ENCODE measurements at regions not wholly inside any gene's neighbourhood (a gene's known extent, or its start where the extent isn't known, plus 50 kb on each side); places are given as distances from the start of the nearest gene placed in this dataset.

- Histone ChIP-seq H3K27ac (ENCODE audit: low read length) (no peak overlapping the region), H3K4me1 (ENCODE audit: control insufficient read depth, insufficient read depth, low read length) (no peaks in the 10 kb centered on the region; the same call in 1 of the 2 replicates), H3K9me3 (ENCODE audit: control insufficient read depth, insufficient read depth, low read length) (no peaks in the 10 kb centered on the region), H3K36me3 (ENCODE audit: control insufficient read depth, insufficient read depth, low read length) (no peaks in the 10 kb centered on the region), H3K27me3 (ENCODE audit: control insufficient read depth, insufficient read depth, low read length) (no peaks in the 10 kb centered on the region), H3K4me3 (ENCODE audit: low read length) (no peak overlapping the region)
- WGBS (ENCODE audit: insufficient coverage, insufficient read length), result no CpG with 5 or more reads among the region's 17 CpGs
- DNase-seq (ENCODE audit: low read depth, low spot score), result no peak
These were observed 509.7 kb upstream of the MYT1L start for GRCh38 chr2:2840681-2841300.

- no CpG with 5 or more reads among the region's 13 CpGs for WGBS (ENCODE audit: insufficient coverage, insufficient read length)
- no peak overlapping the region for H3K4me3 ChIP-seq (ENCODE audit: low read length)
- DNase-seq (ENCODE audit: low read depth, low spot score), result no peak
- no peaks in the 10 kb centered on the region for H3K27me3 ChIP-seq (ENCODE audit: control insufficient read depth, insufficient read depth, low read length)
- no peaks in the 10 kb centered on the region; the same call in 1 of the 2 replicates for H3K4me1 ChIP-seq (ENCODE audit: control insufficient read depth, insufficient read depth, low read length)
- no peaks in the 10 kb centered on the region for H3K36me3 ChIP-seq (ENCODE audit: control insufficient read depth, insufficient read depth, low read length)
- H3K9me3 ChIP-seq (ENCODE audit: control insufficient read depth, insufficient read depth, low read length), result no peaks in the 10 kb centered on the region
- no peak overlapping the region for H3K27ac ChIP-seq (ENCODE audit: low read length)
These were observed 508.9 kb upstream of the MYT1L start for GRCh38 chr2:2839782-2840531.

DNA sequence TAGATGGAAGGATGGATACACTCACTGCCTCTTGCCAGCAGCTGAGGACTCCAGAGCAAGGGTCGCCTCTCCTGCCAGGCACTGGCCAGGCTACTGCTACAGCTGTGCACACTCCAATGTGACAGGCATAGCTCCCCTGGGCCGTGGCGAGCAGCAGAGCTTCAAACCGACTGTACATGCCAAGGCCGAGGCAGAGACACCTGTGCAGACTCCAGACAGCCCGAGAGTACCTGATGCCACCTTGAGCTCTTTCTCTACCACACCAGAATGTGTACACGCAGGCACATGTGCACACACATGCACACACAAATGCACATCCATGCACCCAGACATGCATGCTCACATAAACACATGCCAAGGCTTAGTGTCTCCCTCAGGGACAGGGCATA is 508.3 kb upstream of the MYT1L start:
- no peak overlapping the region for H3K27ac ChIP-seq (ENCODE audit: low read length)
- H3K4me3 ChIP-seq (ENCODE audit: low read length), result no peak overlapping the region
- H3K4me1 ChIP-seq (ENCODE audit: control insufficient read depth, insufficient read depth, low read length), result no peaks in the 10 kb centered on the region; the same call in 1 of the 2 replicates
- no peaks in the 10 kb centered on the region for H3K9me3 ChIP-seq (ENCODE audit: control insufficient read depth, insufficient read depth, low read length)
- H3K36me3 ChIP-seq (ENCODE audit: control insufficient read depth, insufficient read depth, low read length), result no peaks in the 10 kb centered on the region
- WGBS (ENCODE audit: insufficient coverage, insufficient read length), result no CpG with 5 or more reads among the region's 7 CpGs
- DNase-seq (ENCODE audit: low read depth, low spot score), result no peak
- no peaks in the 10 kb centered on the region for H3K27me3 ChIP-seq (ENCODE audit: control insufficient read depth, insufficient read depth, low read length)

GRCh38 chr2:2838548-2838845 is 507.4 kb upstream of the MYT1L start:
- Histone ChIP-seq H3K27me3 (ENCODE audit: control insufficient read depth, insufficient read depth, low read length) (no peaks in the 10 kb centered on the region), H3K9me3 (ENCODE audit: control insufficient read depth, insufficient read depth, low read length) (no peaks in the 10 kb centered on the region), H3K36me3 (ENCODE audit: control insufficient read depth, insufficient read depth, low read length) (no peaks in the 10 kb centered on the region), H3K27ac (ENCODE audit: low read length) (no peak overlapping the region), H3K4me1 (ENCODE audit: control insufficient read depth, insufficient read depth, low read length) (no peaks in the 10 kb centered on the region; the same call in 1 of the 2 replicates), H3K4me3 (ENCODE audit: low read length) (no peak overlapping the region)
- DNase-seq (ENCODE audit: low read depth, low spot score), result no peak
- WGBS (ENCODE audit: insufficient coverage, insufficient read length), result no CpG with 5 or more reads among the region's 3 CpGs

- no peaks in the 10 kb centered on the region for H3K36me3 ChIP-seq (ENCODE audit: control insufficient read depth, insufficient read depth, low read length)
- no peak overlapping the region for H3K27ac ChIP-seq (ENCODE audit: low read length)
- H3K4me1 ChIP-seq (ENCODE audit: control insufficient read depth, insufficient read depth, low read length), result no peaks in the 10 kb centered on the region; the same call in 1 of the 2 replicates
- no peaks in the 10 kb centered on the region for H3K9me3 ChIP-seq (ENCODE audit: control insufficient read depth, insufficient read depth, low read length)
- H3K27me3 ChIP-seq (ENCODE audit: control insufficient read depth, insufficient read depth, low read length), result no peaks in the 10 kb centered on the region
- no peak for DNase-seq (ENCODE audit: low read depth, low spot score)
- no peak overlapping the region for H3K4me3 ChIP-seq (ENCODE audit: low read length)
- no CpG with 5 or more reads among the region's 15 CpGs for WGBS (ENCODE audit: insufficient coverage, insufficient read length)
These were observed 506.9 kb upstream of the MYT1L start for GRCh38 chr2:2837746-2838547.

- no peaks in the 10 kb centered on the region for H3K27me3 ChIP-seq (ENCODE audit: control insufficient read depth, insufficient read depth, low read length)
- no peak overlapping the region for H3K27ac ChIP-seq (ENCODE audit: low read length)
- H3K9me3 ChIP-seq (ENCODE audit: control insufficient read depth, insufficient read depth, low read length), result no peaks in the 10 kb centered on the region
- no CpG with 5 or more reads among the region's 5 CpGs for WGBS (ENCODE audit: insufficient coverage, insufficient read length)
- H3K4me1 ChIP-seq (ENCODE audit: control insufficient read depth, insufficient read depth, low read length), result peaks cover 2% of the 10 kb centered on the region; the same call in 1 of the 2 replicates
- no peak for DNase-seq (ENCODE audit: low read depth, low spot score)
- H3K36me3 ChIP-seq (ENCODE audit: control insufficient read depth, insufficient read depth, low read length), result no peaks in the 10 kb centered on the region
- no peak overlapping the region for H3K4me3 ChIP-seq (ENCODE audit: low read length)
These were observed 505.4 kb upstream of the MYT1L start for GRCh38 chr2:2836343-2837070.

- WGBS (ENCODE audit: insufficient coverage, insufficient read length), result no CpG with 5 or more reads among the region's 10 CpGs
- DNase-seq (ENCODE audit: low read depth, low spot score), result no peak
- no peaks in the 10 kb centered on the region for H3K27me3 ChIP-seq (ENCODE audit: control insufficient read depth, insufficient read depth, low read length)
- H3K36me3 ChIP-seq (ENCODE audit: control insufficient read depth, insufficient read depth, low read length), result no peaks in the 10 kb centered on the region
- H3K4me1 ChIP-seq (ENCODE audit: control insufficient read depth, insufficient read depth, low read length), result 0 out of 2 replicates have a peak, but pooled peaks cover 2% of the 10 kb centered on the region
- H3K27ac ChIP-seq (ENCODE audit: low read length), result no peak overlapping the region
- H3K4me3 ChIP-seq (ENCODE audit: low read length), result no peak overlapping the region
- H3K9me3 ChIP-seq (ENCODE audit: control insufficient read depth, insufficient read depth, low read length), result no peaks in the 10 kb centered on the region
These were observed 503.6 kb upstream of the MYT1L start for GRCh38 chr2:2834516-2835254.

DNA sequence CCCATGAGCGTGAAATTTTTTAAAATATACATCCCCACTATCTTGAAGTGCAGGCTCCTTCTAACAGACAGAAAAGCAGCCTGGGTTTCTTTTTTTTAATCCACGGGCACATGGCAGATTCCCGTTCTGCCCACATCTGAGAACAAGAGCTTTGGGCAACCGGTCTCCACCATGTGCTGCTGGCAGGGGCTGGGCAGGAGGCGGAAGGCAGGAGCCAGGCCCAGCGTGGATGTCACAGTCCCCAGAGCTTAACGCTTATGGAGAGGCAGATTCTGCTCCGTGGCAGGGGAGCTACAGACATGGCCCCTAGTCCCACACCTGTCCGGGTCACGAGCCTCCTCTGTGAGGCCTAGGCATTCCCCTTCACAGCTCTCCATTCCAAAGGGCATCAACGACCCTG is 503.0 kb upstream of the MYT1L start:
- no peak for DNase-seq (ENCODE audit: low read depth, low spot score)

GRCh38 chr2:2832657-2833056 is 501.6 kb upstream of the MYT1L start:
- DNase-seq (ENCODE audit: low read depth, low spot score), result no peak
- no peak overlapping the region for H3K4me3 ChIP-seq (ENCODE audit: low read length)
- no peaks in the 10 kb centered on the region for H3K36me3 ChIP-seq (ENCODE audit: control insufficient read depth, insufficient read depth, low read length)
- WGBS (ENCODE audit: insufficient coverage, insufficient read length), result no CpG with 5 or more reads among the region's 9 CpGs
- no peaks in the 10 kb centered on the region for H3K9me3 ChIP-seq (ENCODE audit: control insufficient read depth, insufficient read depth, low read length)
- H3K4me1 ChIP-seq (ENCODE audit: control insufficient read depth, insufficient read depth, low read length), result 0 out of 2 replicates have a peak, but pooled peaks cover 2% of the 10 kb centered on the region
- no peaks in the 10 kb centered on the region for H3K27me3 ChIP-seq (ENCODE audit: control insufficient read depth, insufficient read depth, low read length)
- H3K27ac ChIP-seq (ENCODE audit: low read length), result no peak overlapping the region

More for the DNA sequence above, 503.0 kb upstream of the MYT1L start:
- H3K9me3 ChIP-seq (ENCODE audit: control insufficient read depth, insufficient read depth, low read length), result no peaks in the 10 kb centered on the region
- no peaks in the 10 kb centered on the region for H3K36me3 ChIP-seq (ENCODE audit: control insufficient read depth, insufficient read depth, low read length)
- H3K27ac ChIP-seq (ENCODE audit: low read length), result no peak overlapping the region
- H3K4me1 ChIP-seq (ENCODE audit: control insufficient read depth, insufficient read depth, low read length), result 0 out of 2 replicates have a peak, but pooled peaks cover 2% of the 10 kb centered on the region
- H3K27me3 ChIP-seq (ENCODE audit: control insufficient read depth, insufficient read depth, low read length), result no peaks in the 10 kb centered on the region
- WGBS (ENCODE audit: insufficient coverage, insufficient read length), result no CpG with 5 or more reads among the region's 11 CpGs
- H3K4me3 ChIP-seq (ENCODE audit: low read length), result no peak overlapping the region

All from iPS DF 6.9 (cell line).